GM20000 (cell line): ENCODE measurements at regions not wholly inside any gene's neighbourhood (a gene's known extent, or its start where the extent isn't known, plus 50 kb on each side); places are given as distances from the start of the nearest gene placed in this dataset.
"Not testable (repeated sequence)": the region's sequence is repeated elsewhere in the genome, so short reads cannot be mapped to it uniquely, and the experiment has no call there.

ENCODE experiments used
- DNase-seq: peaks from one replicate; pipeline ENCODE4 v3.0.0; 2012; ENCODE audit warnings: low spot score
- CTCF ChIP-seq: IDR thresholded peaks from 2 replicates; pipeline ENCODE4 v1.5.1; 2012; ENCODE audit warnings: mild to moderate bottlenecking, control low read depth; ENCODE audit errors: extremely low read depth, missing control alignments

GRCh38 chr13:24563087-24563486 lies 50.5 kb upstream of the PARP4 start:
- DNase-seq: no peak
- no peak for TF ChIP-seq CTCF

- DNase-seq: not testable (repeated sequence)
Measured at GRCh38 chr13:24563971-24564370, 51.4 kb upstream of the PARP4 start.

- no peak for TF ChIP-seq CTCF
- no peak for DNase-seq
Measured at GRCh38 chr13:24564881-24565280, 52.3 kb upstream of the PARP4 start.

- not testable (repeated sequence) for DNase-seq
Measured at GRCh38 chr13:24567593-24567992, 55.0 kb upstream of the PARP4 start.

- no peak for TF ChIP-seq CTCF
- no peak for DNase-seq
Measured at GRCh38 chr13:24574847-24575246, 62.3 kb upstream of the PARP4 start.

- DNase-seq: not testable (repeated sequence)
Measured at GRCh38 chr13:24580315-24580714, 67.7 kb upstream of the PARP4 start.

GRCh38 chr13:24581578-24581977 lies 69.0 kb upstream of the PARP4 start:
- not testable (repeated sequence) for DNase-seq

More at GRCh38 chr13:24580315-24580714, 67.7 kb upstream of the PARP4 start:
- TF ChIP-seq CTCF: peak; percentile 36

- DNase-seq: not testable (repeated sequence)
Measured at GRCh38 chr13:24591697-24592096, 79.1 kb upstream of the PARP4 start.

- not testable (repeated sequence) for DNase-seq
Measured at GRCh38 chr13:24597906-24598670, 82.1 kb upstream of the ATP12A start.

GRCh38 chr13:24599019-24599791 lies 81.0 kb upstream of the ATP12A start:
- DNase-seq: not testable (repeated sequence)
